Loucy (cell line): ENCODE measurements at regions not wholly inside any gene's neighbourhood (a gene's known extent, or its start where the extent isn't known, plus 50 kb on each side); places are given as distances from the start of the nearest gene placed in this dataset.
"Not testable (repeated sequence)": the region's sequence is repeated elsewhere in the genome, so short reads cannot be mapped to it uniquely, and the experiment has no call there.

Experiments
- EZH2phosphoT487 ChIP-seq: fragments of 200-600 bp; IDR thresholded peaks from 2 replicates; pipeline ENCODE4 v1.6.1; 2018; ENCODE audit warnings: antibody characterized with exemption, mild to moderate bottlenecking, moderate library complexity, borderline replicate concordance
- TF ChIP-seq, protein P1 (sequence below): fragments of 200-600 bp; sonication (generic); conservative IDR thresholded peaks from 2 replicates; pipeline ENCODE4 v1.5.1; 2014; ENCODE audit warnings: mild to moderate bottlenecking, antibody characterized with exemption, low read length

DNA sequence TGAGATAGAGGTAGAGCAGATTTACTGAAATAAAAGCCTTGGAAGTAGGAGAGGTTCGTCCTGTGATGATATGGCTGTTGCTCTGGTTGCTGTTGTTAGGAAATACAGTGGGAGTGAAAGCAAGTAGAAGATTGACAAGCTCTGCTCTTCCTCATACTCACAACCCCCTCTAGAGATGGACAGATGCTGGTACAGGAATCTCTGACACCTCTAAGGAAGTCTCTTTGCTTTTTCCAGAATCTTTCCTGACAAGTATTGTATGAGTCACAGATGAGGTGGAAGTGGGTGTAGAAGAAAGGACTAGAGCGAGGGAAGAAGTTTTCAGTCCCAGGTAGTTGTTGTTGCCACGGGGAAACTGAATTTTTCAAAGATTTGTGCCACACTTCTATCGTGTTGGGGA lies 337.8 kb downstream of the RPIA start:
- TF ChIP-seq, protein P1, sequence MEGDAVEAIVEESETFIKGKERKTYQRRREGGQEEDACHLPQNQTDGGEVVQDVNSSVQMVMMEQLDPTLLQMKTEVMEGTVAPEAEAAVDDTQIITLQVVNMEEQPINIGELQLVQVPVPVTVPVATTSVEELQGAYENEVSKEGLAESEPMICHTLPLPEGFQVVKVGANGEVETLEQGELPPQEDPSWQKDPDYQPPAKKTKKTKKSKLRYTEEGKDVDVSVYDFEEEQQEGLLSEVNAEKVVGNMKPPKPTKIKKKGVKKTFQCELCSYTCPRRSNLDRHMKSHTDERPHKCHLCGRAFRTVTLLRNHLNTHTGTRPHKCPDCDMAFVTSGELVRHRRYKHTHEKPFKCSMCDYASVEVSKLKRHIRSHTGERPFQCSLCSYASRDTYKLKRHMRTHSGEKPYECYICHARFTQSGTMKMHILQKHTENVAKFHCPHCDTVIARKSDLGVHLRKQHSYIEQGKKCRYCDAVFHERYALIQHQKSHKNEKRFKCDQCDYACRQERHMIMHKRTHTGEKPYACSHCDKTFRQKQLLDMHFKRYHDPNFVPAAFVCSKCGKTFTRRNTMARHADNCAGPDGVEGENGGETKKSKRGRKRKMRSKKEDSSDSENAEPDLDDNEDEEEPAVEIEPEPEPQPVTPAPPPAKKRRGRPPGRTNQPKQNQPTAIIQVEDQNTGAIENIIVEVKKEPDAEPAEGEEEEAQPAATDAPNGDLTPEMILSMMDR = not testable (repeated sequence)
- TF ChIP-seq EZH2phosphoT487 = not testable (repeated sequence)
